ENCODE measurements at regions not wholly inside any gene's neighbourhood (a gene's known extent, or its start where the extent isn't known, plus 50 kb on each side); places are given as distances from the start of the nearest gene placed in this dataset.

DNA sequence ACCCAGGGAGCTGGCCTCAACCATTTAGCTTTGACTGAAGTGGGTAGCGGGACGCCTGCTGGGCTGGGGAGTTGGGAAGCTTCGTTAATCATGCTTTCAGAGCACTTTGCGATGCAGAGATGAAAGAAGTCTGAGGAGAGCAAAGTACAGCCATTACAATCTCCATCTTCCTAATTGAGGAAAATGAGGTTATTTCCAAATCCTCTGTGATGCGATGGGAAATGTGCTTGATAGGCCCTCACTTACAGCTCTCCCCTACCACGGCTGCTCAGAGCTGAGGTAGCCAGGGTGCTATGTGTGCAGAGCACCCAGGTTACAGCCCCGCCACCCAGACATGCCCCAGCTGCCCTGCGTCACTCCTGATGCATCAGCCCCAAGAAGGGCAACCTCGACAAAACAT, 326.5 kb upstream of the KLHL29 start:
- 83 to 86% (median 85%) methylated on average over 9 of the region's 9 CpGs for WGBS, 4 donors
- ATAC-seq (no peak), DNase-seq (no peak)
- no peak overlapping the region for H3K27ac ChIP-seq
- H3K4me1 ChIP-seq, result no peaks in the 10 kb centered on the region
- intact Hi-C loops (cut with DNase I), result no loop called here
- H3K27me3 ChIP-seq, result peaks cover 0 to 5% (median 0%) of the 10 kb centered on the region in 9 donors
- no peaks in the 10 kb centered on the region for H3K9me3 ChIP-seq
- H3K36me3 ChIP-seq, result no peaks in the 10 kb centered on the region
- TF ChIP-seq POLR2A (IDR thresholded peaks at IDR 0.05), result no peak
- TF ChIP-seq, protein P1, sequence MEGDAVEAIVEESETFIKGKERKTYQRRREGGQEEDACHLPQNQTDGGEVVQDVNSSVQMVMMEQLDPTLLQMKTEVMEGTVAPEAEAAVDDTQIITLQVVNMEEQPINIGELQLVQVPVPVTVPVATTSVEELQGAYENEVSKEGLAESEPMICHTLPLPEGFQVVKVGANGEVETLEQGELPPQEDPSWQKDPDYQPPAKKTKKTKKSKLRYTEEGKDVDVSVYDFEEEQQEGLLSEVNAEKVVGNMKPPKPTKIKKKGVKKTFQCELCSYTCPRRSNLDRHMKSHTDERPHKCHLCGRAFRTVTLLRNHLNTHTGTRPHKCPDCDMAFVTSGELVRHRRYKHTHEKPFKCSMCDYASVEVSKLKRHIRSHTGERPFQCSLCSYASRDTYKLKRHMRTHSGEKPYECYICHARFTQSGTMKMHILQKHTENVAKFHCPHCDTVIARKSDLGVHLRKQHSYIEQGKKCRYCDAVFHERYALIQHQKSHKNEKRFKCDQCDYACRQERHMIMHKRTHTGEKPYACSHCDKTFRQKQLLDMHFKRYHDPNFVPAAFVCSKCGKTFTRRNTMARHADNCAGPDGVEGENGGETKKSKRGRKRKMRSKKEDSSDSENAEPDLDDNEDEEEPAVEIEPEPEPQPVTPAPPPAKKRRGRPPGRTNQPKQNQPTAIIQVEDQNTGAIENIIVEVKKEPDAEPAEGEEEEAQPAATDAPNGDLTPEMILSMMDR (IDR thresholded peaks at IDR 0.05), result no peak
- H3K4me3 ChIP-seq, result no peak overlapping the region

DNA sequence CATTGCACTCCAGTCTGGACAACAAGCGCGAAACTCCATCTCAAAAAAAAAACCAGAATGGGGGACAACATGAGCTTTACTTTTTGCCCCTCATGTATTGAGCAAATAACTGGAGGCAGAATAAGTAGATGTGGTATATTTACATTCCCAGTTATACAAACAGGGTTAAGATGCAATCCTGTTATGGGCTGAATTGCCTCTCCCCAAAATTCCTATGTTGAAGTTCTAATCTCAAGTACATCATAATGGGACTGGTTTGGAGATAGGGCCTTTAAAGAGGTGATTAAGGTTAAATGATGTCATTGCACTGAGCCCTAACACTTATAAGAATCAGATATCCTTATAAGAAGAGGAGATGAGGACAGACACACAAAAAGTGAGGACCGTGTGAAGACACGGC, 319.8 kb upstream of the KLHL29 start:
- no peaks in the 10 kb centered on the region for H3K36me3 ChIP-seq
- ATAC-seq (no peak), DNase-seq (no peak)
- H3K9me3 ChIP-seq, result no peaks in the 10 kb centered on the region
- no peak overlapping the region for H3K4me3 ChIP-seq
- TF ChIP-seq POLR2A (IDR thresholded peaks at IDR 0.05), result no peak
- TF ChIP-seq, protein P1 (IDR thresholded peaks at IDR 0.05), result no peak
- intact Hi-C loops (cut with DNase I), result no loop called here
- no peaks in the 10 kb centered on the region for H3K4me1 ChIP-seq
- 93 to 98% (median 96%) methylated on average over 4 of the region's 4 CpGs for WGBS, 4 donors
- peaks cover 0 to 5% (median 0%) of the 10 kb centered on the region in 9 donors for H3K27me3 ChIP-seq
- no peak overlapping the region for H3K27ac ChIP-seq

- Histone ChIP-seq H3K4me3 (no peak overlapping the region), H3K27ac (no peak overlapping the region), H3K9me3 (no peaks in the 10 kb centered on the region), H3K27me3 (peaks cover 0 to 5% (median 0%) of the 10 kb centered on the region in 9 donors), H3K36me3 (no peaks in the 10 kb centered on the region), H3K4me1 (no peaks in the 10 kb centered on the region)
- no peak for TF ChIP-seq POLR2A (IDR thresholded peaks at IDR 0.05)
- TF ChIP-seq, protein P1 (IDR thresholded peaks at IDR 0.05), result no peak
- ATAC-seq (no peak), DNase-seq (no peak)
- intact Hi-C loops (cut with DNase I), result no loop called here
- WGBS, 4 donors, result 69 to 80% (median 75%) methylated on average over 8 of the region's 8 CpGs
These were observed 319.0 kb upstream of the KLHL29 start for GRCh38 chr2:23065936-23066335.

DNA sequence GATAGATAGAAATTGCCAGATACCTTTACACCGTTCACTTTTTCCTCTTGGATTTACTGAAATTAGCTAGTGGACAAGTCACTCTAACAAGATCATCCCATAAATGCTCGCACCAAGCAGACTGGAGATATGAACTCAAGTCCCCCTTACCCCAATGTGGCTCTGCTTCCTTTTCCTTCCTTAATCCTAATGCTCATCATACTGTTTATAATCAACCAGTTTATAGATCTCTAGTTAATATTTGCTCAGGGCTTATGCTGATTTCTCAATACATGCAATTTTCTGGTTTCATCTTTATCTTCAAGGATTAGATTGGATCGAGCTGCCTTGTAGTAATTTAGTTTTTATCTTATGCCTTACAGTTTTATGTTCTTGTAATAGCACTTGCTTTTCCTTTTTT, 318.3 kb upstream of the KLHL29 start:
- Histone ChIP-seq H3K9me3 (no peaks in the 10 kb centered on the region), H3K27me3 (peaks cover 0 to 5% (median 0%) of the 10 kb centered on the region in 9 donors), H3K4me3 (no peak overlapping the region), H3K4me1 (no peaks in the 10 kb centered on the region), H3K27ac (no peak overlapping the region), H3K36me3 (no peaks in the 10 kb centered on the region)
- no peak for TF ChIP-seq POLR2A (IDR thresholded peaks at IDR 0.05)
- TF ChIP-seq, protein P1 (IDR thresholded peaks at IDR 0.05), result no peak
- WGBS, 4 donors, result 85 to 90% (median 86%) methylated on average over 3 of the region's 3 CpGs
- no peak for DNase-seq
- no peak for ATAC-seq
- intact Hi-C loops (cut with DNase I), result no loop called here

Data from heart left ventricle (tissue), 16 donors.